Ecto neural progenitor cell (in vitro differentiated cells): ENCODE measurements at regions not wholly inside any gene's neighbourhood (a gene's known extent, or its start where the extent isn't known, plus 50 kb on each side); places are given as distances from the start of the nearest gene placed in this dataset.
"Not testable (repeated sequence)": the region's sequence is repeated elsewhere in the genome, so short reads cannot be mapped to it uniquely, and the experiment has no call there.

Experiments used
- DNase-seq: peaks from one replicate; pipeline ENCODE4 v3.0.0-alpha.2; 2018; ENCODE audit warnings: low spot score

DNA sequence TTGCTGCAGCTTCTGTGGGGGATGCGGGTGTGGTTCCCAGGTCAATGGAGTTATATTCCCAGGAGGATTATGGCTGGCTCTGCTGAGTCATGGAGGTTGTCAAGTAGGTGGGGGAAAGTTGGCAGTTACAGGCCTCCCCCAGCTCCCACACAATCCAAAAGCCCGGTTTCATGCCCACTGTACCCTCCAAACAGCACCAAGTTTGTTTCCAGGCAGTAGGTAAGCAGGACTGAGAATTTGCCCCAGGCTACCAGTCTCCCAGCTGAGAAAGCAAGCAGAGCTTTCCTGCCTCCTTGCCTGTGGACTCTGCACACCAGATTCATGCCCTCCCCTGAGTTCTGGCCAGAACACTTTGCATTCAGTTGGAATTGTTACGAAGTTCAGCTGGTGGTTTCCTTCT is 578.2 kb downstream of the MEI4 start:
- DNase-seq, result no peak

- no peak for DNase-seq
These were observed 590.7 kb downstream of the MEI4 start for GRCh38 chr6:78243519-78243918.

DNA sequence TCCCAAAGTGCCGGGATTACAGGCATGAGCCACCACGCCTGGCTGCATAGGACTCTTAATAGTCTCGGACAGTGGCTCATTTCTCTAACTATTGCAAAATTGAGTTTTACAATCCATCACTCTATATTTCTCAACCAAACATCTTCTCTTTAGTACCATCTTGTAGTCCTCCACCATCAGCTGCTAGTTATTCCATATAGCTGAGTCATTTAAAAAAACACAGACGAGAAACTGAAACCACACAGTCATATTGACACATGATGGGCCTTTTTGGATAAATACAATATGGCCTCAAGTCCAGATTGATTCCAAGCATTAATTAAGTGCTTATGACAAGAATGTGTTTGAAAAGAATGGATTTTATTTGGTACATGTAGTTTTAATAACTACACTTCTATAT is 599.1 kb downstream of the MEI4 start:
- no peak for DNase-seq

- no peak for DNase-seq
These were observed 600.8 kb downstream of the MEI4 start for GRCh38 chr6:78253618-78254017.

- no peak for DNase-seq
These were observed 607.1 kb downstream of the MEI4 start for GRCh38 chr6:78259935-78260334.

DNA sequence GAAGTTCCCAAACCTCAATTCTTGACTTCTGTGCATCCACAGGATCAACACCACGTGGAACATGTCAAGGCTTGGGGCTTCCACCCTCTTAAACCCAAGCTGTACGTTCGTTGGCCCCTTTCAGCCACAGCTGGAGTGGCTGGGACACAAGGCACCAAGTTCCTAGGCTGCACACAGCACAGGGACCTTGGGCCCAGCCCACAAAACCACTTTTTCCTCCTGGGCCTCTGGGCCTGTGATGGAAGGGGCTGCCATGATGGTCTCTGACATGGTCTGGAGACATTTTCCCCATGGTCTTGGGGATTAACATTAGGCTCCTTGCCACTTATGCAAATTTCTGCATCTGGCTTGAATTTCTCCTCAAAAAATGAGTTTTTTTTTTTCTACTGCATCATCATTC is 606.9 kb upstream of the IRAK1BP1 start:
- DNase-seq, result not testable (repeated sequence)

DNA sequence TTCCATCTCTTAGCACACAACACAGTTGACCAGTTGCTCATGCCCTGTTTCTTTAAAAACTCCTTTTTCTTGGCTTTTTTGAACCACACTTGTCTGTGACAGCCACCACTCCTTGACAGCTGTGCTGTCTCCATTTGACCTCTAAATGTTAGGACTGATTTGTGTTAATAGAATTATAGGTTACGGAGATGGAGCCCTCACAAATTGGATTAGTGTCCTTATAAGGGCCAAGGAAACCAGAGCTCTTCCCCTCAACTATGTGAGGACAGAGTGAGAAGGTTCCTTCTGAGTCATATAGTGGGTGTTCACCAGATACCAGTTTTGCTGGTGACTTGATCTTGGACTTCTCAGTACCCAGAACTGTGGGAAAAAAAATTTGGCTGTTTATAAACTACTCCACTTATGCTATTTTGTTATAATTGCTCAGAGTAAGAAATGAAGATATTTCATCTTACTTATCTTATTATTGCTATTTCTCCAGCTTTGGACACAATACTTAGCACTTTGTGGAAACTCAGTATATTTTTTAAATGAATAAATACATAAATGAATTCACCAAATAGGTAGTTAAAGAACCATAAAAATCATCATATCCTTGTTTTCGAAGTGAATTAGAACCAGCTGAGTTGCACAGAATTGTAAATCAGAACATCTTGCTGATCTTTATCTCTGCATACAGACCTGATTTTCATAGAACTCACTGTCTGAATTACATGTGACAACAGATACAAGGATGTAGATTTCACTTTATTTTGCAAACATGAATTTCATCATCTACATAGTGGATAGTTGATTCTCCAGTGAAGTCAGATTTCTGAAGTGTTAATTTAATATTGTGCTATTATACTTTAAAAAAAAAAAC is 598.5 kb upstream of the IRAK1BP1 start:
- no peak for DNase-seq

DNA sequence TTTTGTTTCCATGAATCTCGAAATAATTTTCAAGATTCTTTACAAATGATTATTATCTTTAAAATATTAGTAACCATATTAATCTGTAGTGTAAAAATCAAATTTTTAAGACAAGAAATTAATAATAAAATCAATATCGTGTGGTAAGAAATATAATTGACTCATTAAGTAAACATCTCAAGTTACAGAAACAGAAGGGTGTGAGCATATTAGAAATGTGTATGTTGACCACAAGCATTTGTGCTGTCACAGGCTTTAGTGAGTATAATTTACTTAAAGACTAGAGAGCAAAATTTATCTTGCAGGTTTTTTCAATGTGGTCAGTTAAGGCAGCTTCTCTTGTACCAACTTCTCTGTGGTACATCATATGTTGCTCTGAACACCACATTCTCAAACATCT is 566.5 kb upstream of the IRAK1BP1 start:
- no peak for DNase-seq

DNA sequence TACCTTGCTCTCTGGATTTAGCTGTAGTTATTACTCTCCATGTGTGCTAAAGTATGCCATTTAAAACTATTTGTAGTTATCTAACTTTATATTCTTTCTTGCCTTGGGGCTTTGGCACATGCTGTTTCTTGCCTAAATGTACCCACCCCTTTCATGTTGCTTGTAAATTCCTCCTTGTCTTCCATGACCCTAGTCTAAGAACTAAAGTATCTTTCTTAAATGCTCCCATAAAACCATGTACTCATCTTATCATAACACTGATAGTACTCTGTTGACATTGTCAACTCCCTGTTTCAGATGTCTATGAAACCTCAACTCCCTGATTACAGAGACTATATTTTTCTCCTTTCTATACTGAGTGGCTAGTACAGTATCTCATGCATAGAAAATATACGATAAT is 564.9 kb upstream of the IRAK1BP1 start:
- DNase-seq, result no peak

DNA sequence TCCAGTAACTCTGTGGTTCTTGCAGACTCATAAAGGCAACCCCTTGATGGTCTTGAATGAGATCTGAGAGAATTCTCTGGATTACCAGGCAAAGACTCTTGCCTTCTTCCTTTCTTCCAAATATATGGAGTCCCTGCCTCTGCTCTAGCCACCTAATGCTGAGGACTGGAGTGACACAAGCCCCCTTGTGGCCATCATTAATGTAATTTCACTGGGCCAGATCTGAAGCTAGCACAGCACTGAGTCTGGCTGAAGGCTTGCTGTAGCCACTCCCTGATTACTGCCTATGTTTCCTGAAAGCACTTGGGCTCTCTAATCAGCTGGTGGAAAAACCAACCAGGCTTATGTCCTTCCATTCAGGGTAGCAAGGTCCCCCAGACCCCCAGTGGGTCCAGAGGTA is 559.3 kb upstream of the IRAK1BP1 start:
- peak; percentile 37 for DNase-seq

DNA sequence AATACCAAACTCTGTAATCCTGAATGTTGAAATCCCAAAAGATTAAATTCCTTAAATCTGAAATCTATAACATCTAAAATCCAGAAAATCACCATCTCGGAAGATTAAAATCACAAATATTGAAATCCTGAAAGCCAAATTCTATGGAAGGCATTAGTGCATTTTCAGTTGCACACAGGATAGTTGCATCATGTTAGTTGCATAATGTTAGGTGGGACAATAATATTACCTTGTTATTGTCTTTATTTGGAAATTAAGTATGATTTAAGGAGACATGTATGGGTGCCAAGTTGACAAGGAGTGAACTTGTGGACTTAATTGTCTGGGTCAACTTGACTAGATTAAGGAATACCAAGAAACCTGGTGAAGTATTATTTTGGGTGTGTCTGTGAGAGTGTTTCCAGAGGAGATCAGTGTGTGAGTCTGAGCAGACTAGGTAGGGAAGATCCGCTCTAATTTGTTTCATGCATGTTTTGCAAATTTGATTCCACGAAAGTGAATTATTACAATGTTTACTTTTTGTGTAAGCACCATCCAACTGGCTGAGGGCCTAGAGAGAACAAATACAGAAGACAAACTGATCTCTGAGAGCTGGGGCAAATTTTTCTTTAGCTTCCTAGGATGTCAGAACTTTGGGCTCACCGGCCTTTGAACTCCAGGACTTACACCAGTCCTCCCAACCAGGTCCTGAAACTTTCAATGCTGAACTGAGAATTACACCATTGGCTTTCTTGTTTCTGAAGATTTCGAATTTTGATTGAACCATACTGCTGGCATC is 545.1 kb upstream of the IRAK1BP1 start:
- no peak for DNase-seq

DNA sequence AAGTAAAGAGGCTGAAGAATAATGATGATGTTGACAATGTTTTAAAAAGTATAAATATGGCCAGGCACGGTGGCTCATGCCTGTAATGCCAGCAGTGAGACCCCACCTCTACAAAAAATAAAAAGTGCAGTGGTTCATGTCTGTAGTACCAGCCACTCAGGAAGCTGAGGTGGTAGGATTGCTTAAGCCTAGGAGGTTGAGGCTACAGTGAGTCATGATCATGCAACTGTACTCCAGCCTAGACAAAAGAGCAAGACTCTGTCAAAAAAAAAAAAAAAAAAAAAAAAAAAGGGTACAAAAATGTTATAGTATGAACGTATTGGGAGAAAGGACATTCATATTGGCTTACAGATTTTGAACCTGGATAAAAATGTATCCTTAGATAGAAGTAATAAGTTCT is 543.1 kb upstream of the IRAK1BP1 start:
- no peak for DNase-seq

DNA sequence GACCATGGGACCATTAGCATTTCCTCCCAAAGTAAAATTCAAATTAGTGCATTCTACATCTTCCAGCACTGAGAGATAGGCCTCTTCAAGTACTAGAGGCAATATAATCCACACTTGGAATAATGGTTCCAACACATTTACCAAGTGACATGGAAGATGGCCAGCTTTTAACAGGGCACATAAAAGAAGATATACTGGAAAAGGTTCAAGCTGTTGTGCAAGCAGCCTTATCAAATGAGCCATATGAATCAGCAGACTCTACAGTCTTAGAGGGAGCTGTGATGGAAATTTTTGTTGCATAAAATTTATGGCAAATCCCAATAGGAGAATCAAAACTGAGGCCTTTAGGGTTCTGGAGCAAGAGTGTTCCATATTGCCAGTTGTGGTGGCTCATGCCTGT is 526.6 kb upstream of the IRAK1BP1 start:
- no peak for DNase-seq

DNA sequence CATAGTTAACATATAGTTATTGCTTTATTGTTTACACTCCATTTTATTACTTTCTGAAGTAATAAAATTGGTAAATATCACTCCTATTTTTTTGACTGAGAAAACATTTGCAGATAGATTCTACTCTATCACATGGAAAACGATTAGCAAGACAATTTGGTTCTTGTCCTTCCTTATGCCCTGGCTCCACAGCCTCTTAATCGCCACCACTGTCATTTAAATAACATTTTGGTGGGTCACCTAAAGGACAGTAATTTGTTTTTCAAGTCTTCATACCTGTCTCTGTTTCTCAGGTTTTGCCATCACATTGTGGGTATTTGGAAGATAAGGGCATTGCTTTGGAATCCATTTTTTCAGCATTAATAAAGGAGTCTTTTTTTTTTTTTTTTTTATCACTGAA is 521.5 kb upstream of the IRAK1BP1 start:
- no peak for DNase-seq

DNA sequence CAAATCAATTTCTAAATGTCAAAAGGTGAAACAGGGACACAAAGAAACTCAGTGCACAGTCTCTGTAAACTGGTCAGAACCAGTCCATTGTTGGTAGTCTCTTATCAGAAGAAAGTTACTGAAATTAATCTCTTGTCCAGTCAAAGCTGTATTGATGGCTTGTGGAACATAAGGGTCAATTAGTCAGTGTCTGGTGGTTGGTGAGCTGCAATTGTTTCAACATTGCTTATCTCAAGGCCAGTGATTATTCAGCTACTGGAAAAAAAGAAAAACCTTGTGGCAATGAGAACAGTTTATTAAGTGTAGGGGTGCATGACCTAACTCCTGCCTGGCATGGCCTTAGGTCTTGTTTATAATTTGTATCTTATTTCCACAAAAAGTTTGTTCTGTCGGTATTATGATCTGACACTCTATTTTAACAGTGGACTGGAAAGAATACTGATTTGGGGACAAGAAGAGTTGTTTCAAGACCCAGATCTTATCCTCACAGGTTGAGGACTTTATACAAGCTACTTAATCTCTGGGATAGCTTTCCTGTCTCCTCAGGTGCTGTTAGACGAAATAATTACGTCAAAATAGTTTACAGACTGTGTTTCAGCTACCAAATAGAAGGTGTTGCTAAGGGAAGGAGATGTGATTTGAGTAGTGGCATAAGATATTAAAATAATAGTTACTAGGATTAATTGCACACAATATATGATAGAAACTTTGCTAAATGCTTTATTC is 520.0 kb upstream of the IRAK1BP1 start:
- no peak for DNase-seq

DNA sequence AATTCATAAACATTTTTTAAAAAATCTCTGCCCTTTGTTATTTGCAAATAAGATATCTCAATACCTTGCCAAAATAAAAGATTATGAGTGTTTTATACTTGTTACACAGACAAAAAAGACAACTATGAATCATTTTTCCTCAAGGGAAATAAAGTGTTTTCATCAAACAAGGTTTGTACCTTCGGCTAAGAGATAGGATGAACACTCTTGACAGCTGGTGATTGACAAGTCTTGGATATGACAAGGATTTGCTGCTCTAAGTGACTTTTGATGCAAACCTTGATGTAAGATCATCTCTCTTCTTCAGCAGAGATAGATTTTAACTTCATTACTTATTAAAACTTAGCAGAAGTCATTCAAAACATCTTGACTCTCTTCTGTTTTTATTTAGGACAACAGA is 514.3 kb upstream of the IRAK1BP1 start:
- no peak for DNase-seq

DNA sequence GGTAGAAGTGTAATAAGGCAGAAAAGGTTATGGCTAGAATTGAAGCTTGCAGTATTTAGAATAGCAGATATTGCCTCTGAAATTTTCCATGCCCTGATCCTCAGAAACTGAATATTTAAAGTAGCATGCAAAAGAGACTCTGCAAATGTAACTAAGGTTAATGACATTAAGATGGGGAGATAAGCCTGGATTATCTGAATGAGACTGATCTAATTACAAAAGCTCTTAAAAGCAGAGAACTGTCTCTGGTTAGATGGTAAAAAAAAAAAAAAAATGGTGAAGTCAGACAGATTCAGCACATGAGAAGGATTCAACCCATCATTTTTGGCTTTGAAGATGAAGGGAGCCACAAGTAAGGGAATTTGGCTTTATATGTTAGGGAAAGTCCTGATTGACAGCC is 503.7 kb upstream of the IRAK1BP1 start:
- DNase-seq, result no peak

DNA sequence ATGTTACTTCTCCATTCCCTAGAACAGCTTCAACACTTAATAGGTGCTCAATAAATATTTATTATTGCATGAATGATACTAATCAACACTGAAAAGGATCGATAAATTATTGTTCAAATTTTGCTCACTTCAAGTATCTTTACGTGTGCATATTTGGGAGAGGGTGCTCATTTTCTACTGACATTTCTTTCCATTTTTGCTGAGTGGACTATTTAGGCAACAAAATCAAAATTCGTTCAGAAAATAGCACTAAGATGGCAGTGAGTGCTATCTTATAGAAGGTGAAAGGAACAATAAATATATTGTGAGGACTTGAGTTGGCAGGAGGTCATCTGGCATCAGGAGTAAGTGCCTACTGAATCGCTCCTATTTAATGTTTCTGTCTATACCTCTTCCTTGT is 501.9 kb upstream of the IRAK1BP1 start:
- DNase-seq, result no peak

DNA sequence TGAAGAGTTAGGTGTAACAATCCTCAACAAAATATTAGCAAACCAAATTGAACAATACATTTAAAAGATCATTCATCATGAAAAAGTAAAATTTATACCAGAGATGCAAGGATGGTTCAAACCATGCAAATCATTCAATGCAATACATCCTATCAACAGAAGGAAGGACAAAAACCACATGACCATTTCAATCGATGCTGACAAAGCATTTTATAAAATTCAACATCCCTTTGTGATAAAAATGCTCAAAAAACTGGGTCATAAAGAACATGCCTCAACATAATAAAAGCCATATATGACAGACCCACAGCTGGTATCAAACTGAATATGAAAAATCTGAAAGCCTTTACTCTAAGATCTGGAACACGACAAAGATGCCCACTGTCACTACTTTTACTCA is 490.3 kb upstream of the IRAK1BP1 start:
- DNase-seq, result no peak

DNA sequence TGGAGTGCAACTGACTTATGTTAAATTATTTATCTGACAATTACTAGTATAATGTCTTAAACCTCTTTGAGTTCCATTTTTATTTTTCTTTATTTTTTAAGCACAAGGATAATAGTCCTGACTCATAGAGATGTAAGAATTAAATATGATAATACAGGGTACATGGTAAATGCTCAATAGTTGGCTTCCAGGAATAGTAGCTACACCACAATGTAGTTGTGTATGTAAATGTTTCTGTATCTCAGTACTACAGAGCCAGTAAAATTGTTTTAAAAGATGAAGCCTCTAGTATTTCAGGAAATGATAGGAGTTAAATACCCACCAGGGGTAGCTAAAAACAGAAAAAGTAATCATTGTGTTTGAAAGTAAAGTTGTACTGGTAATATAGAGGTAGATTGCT is 487.4 kb upstream of the IRAK1BP1 start:
- no peak for DNase-seq

- DNase-seq, result no peak
These were observed 486.8 kb upstream of the IRAK1BP1 start for GRCh38 chr6:78380541-78380940.

DNA sequence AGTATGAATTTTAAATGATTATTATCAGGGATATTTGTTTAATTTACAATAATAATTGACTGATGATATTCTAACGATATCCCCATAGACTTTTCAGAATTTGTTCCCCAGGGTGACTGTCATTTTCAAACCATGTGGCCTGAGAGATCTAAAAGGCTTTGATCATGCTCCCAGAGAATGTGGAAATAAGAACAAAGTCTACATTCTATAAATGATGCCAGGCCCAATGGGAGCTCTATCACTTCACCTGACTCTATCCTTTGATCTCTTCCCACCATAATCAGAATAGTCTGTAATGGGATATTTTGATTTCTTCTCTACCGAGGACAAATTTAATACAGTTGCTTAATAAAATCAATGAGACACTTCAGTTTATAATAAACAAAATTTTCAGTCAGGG is 483.4 kb upstream of the IRAK1BP1 start:
- DNase-seq, result no peak

DNA sequence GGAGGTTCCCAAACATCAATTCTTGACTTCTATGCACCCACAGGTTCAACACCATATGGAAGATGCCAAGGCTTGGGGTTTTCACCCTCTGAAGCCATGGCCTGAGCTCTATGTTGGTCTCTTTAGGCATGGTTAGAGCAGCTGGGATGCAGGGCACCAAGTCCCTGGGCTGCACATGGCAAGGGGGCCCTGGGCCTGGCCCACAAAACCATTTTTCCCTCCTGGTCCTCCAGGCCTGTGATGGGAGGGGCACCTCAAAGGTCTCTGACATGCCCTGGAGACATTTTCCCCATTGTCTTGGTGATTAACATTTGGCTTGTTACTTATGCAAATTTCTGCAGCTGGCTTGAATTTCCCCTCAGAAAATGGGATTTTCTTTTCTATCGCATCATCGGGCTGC is 480.5 kb upstream of the IRAK1BP1 start:
- DNase-seq, result not testable (repeated sequence)
